SIG-M5 (cell line): ENCODE measurements at regions not wholly inside any gene's neighbourhood (a gene's known extent, or its start where the extent isn't known, plus 50 kb on each side); places are given as distances from the start of the nearest gene placed in this dataset.

ENCODE experiments used
- DNase-seq: peaks from one replicate; lab custom pipeline; 2025; lab: John Stamatoyannopoulos, UW

DNA sequence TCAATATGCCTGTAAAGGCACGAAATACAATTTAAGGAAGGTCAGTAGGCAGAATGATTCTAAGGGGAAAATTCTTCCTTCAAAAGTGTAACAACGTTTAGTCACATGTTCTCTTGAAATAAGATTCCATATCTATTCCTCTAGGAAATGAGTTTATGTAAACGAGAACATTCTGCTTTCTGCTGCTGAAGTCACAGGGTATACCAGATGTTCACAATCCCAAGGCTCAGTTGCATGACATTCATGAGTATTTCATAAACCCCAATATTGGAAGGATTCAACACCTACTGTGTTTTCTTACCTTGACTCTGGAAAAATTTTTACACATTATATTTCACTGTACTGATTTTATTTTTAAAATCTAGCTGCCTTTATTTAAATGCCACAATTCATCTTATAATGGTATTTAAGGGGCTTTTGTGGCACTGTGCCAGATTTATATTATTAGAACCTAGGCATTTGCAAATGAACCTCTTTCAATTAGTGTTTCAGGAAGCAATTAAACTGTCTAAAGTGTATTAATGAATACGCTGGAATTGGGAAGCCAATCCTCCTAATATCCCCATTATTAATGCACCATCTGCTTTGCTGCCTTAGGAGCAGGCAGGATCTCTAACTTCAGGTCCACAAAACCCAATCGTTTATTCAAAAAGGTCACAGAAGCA is 542.6 kb upstream of the KLHL29 start:
- DNase-seq, result no peak

DNA sequence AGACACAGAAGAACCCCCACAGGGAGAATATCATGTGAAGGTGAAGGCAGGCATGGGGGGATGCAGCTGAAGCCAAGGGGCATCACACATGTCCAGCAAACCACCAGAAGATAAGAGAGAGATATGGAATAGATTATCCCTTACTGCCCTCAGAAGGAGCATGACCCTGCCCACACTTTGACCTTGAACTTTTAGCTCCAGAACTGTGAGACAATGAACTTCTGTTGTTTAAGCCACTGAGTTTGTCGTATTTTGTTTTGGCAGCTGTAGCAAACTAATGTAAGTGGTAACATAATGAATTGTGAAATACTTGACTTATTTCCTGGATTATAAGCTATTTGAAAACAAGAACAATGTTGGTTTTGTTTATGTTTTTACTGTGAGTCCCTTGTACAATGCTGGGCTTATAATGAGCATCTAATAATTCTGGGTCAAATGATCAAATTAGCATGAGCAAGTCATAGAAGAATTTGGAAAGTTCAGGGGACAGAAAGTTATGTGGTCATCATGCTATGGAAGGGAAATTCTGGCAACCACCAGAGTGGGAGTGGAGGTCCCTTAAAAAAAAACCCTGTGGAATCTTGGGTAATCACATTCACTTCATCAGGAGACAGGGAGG is 541.0 kb upstream of the KLHL29 start:
- DNase-seq, result no peak

DNA sequence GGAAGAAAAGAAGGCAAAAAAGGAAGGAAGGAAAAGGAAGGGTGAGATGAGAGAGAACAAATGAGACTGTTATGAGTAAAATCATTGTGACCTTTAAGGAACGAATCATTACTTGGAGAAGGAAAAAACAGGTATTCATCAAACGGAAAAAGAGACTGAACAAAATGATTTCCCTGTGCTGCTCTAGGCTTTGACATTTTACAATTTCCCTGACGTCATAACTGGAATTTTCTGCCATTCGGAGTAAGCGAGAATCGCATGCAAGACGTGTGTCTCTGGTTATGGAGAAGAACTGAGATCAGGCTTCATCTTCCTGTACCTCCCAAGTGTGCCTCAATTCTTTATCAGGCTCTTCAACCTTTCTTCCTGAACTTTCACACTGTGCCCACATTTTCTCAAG is 534.7 kb upstream of the KLHL29 start:
- no peak for DNase-seq

DNA sequence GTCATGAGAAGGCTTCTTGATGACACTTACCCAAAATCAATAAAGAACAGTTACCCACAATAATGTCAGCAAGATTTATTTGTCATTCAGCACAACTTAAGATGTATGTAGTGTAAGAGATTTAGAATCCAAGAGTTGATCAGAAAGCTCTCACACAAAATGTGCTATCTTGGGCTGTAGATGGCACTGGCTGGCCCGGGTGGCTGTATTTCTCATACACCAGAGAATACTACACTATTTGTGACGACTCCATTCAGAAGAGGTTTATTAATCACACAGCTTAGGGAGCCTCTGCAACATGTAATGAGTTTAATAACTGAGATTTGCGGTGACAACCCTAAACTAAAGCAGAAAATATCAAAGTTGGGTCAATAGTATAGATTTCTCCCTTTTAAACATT is 530.4 kb upstream of the KLHL29 start:
- no peak for DNase-seq

DNA sequence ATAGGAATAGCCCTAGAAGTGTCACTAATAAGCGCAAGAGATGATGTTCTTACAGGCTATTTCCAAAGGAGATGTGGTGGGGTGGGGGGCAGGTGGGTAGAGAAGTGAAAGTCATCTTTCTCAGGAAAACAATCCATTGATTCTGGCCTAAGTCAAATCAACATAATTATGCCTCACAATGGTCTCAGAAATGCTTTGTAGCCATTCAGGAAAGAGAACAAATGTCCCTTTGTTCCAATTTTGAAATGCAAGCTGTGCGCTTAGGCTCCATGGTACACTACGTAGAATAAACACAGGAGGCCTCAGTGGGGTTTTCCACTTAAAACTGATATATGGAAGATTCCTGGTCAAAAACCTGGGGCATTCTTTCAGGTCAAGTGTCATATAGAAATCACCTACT is 529.9 kb upstream of the KLHL29 start:
- no peak for DNase-seq

DNA sequence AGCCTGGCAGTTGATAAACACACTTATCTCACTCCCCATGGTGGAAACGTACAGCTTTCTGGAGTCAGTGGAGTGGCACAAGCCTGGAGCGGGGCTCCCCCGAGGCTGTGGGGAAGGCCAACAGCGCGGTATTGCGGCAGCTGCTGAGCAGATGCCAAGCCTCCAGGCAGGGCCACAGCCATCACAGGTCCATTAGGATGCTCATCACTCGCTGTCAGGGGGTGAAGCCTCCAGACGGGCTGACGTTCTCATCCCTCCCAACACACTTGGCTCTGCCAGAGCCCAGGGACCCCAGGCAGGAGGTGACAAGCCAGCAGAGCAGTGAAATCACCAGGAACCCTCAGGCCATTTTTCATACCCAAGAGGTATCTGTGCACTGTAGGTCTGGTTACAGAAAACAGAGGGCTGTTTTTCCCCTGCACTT is 529.2 kb upstream of the KLHL29 start:
- DNase-seq, result no peak

DNA sequence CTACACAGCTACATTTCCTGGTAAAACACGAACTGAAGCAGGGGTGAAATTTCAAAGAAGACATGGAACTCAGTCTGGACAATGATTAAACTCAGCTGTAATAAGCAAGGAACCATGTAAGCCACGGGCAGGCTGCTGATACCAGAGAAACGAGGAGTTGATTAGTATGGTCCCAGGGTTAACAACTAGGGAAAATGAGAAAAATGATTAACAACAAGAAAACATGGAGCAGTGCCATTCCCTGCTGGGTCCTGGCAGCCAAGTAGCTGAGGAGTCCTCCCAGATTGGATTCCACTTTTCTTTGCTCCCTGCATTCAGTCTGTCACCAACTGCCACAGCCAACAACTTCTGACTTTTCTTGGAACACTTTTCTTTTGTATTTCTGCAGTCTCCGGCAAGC is 517.0 kb upstream of the KLHL29 start:
- no peak for DNase-seq

DNA sequence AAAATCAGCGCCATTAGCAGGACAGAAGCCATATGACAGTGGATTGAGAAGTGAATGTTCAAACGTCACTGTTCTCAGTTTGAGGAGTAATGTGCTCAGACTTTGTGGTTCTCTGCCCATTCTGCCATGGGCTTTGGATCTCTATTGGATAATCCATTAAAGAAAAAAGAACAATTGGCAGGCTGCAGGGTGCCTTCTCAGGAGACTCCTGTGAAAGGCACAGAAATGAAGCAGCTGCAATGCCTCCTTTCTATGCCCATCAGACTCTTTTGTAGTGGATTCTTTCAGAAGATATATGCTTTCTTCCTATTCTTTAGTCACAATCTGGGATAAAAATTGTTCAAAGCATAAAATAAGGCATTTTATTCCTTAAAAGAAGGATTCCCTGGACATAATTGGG is 506.9 kb upstream of the KLHL29 start:
- no peak for DNase-seq

DNA sequence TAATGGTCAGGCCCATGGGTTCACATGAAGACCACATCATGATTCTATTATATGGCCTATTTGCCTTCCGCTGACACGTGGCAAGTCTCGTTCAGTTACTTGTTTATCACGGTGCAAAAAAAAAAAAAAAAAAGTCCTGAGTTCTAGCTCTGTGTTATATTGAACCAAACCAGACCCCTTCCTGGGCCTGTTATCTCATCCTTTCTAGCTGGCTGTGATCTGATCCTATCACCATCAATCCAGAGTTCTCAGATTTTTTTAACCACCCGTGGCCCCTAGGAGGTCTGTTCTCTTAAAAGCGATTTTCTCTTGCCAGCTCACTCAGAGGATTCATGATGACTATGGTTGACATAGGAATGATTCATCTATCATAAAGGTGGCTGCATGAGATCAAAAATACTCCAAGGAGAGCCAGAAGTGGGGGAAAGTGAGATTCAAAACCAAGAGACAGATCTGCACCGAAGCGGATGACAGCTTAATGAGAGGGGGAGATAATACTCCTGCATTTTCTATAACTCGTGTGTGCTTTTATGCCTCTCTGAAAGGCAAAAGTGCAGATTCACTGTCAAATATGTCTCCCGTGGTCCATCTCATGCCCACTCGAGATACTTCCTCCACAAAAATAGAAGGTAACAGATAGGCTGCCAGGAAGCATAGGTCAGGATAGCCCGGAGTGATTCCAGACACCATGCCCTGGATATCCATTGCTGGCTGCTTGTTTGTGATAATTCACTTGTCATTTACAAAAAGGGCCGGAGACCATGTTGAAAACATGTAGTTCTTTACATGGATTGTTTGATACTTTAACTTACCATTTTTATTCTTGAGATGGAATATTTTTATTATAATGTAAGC is 505.7 kb upstream of the KLHL29 start:
- DNase-seq, result no peak

DNA sequence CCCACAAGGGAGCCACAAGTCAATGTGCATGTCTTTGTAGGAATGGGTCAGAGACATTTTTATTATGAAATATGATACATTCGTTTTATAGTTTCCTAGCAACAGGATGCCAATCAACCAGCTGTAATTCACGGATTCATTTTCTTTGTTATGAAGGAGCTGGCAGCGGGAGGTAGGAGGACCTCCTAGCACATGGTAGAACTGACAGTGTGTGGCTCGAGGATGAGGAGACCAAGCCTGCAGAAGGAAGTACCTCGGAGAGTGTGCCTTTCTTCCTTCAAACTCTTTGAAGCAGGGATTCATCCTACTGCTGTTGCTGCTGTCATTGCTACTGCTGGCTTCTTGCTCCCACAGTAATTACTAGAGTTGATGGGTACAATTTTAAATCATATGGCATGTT is 504.8 kb upstream of the KLHL29 start:
- no peak for DNase-seq

DNA sequence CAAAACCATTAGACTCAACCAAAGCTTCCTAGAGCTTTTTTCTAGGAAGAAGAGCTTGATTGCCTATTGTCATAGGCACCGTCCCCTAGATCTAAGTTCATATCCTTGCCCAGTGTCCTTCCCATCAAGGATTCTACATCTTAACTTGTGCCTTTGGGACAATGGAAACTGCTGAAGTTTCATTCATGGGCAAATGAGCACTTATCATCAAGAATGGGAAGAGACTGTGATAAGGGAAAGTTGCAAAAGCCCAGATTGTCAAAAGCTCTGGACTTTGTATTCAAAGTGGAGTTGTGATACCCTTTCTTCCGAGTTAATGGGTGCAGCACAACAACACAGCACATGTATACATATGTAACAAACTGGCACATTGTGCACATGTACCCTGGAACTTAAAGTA is 503.0 kb upstream of the KLHL29 start:
- DNase-seq, result no peak

DNA sequence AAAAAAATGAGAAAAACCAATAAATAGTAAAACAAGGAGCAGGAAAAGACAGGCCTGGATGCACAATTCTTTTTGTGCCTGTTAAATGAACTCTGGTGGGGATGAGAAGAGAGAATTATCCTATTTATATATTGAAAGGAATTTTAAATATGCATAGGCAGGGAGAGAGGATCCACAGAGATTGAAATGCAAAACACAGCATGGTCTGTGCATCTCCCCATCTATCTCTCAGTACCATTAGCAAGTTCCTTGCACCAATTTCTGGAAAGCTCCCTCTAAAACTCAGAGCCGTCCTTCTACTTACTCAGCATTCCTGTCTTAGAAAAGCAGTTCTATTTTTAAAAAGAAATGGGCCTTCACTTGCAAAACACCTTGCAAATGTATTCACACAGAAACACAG is 502.3 kb upstream of the KLHL29 start:
- DNase-seq, result no peak

DNA sequence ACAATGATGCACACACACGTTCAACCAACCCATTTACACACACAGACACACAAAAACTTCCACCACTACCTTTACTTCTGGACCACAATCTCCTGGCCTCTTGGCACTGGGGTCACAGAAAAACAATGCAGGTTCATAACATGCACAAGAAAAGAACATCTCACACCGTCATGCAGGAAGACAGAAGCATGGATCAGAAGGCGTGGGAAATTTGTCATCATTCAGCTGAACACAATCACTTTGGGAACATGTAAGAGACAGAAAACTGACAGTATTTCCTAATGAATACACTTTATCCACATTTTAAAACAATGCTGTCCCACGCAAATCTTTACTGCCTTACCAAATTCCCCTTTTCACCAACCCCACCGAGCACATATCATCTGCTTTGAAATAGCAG is 501.9 kb upstream of the KLHL29 start:
- DNase-seq, result no peak

DNA sequence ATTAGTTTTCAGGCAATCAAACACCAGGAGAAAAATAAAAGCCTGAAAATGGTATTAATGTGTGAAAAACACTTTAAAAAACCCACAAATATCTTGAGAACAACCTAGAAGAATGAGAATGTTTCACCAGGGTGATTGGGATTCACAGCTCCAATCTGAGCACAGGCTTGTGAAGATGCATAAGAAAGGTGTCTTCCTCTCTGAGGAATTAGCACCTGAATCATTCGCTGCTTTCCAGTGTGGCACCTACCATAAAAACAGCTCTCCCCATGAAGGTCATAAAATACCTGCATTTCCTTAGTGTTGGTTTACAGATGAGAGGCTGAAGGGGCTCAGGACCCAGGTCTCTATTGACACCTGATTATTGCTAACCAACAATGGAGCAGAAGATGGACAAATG is 499.7 kb upstream of the KLHL29 start:
- DNase-seq, result no peak

DNA sequence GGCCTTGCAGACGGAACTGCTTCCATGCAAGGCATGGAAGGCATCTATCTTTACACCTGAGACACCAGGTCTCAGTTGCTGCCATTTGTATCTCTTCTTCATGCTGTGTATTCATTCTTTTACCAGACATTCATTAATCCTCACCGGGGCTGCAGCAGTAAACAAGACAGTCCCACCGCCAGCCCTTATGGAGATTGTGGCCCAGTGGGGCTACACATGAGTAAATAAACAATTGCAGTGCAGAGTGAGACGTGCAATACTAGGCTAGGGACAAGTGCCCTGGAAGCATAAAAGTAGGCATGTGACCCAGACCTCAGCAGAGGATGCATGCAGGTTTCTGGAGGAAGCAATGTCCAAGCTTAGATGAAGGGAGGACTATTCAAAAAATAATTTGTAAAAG is 497.6 kb upstream of the KLHL29 start:
- no peak for DNase-seq

DNA sequence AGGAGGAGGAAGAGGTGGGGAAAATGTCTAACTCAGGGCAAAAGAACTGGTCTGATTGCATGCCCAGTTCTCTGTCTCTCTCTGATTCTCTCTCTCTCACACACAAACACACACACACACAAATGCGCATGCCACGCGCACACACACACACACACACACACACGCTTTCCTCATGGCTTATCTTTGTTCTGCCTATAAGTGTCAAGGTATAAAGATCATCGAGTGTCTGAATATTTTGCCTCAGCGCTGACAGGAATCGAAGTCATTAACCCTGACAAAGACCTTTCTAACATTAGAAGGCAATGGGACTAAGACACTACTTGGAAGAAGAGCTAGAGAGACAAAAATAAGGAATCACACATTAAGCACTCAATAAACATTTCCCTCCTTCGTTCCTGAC is 497.1 kb upstream of the KLHL29 start:
- DNase-seq, result no peak

DNA sequence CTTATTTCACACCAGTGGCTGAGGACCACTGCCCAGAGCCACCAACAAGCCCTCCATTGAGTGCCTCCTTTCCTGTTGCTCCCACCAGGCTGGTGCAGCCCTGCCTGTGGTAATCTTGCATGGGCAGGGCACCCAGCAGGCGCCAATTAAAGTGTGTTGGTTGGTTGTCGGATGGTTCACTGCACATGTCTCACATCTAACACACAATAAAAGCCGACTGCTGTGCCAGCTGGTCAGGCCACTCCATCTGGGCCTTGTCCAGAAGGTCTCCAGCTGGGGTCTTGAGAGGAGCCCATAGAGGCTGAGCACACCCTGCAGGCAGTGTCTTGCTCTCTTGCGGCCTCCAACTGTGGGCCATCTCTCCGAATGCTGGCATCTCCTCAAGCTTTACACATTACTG is 494.8 kb upstream of the KLHL29 start:
- DNase-seq, result no peak

DNA sequence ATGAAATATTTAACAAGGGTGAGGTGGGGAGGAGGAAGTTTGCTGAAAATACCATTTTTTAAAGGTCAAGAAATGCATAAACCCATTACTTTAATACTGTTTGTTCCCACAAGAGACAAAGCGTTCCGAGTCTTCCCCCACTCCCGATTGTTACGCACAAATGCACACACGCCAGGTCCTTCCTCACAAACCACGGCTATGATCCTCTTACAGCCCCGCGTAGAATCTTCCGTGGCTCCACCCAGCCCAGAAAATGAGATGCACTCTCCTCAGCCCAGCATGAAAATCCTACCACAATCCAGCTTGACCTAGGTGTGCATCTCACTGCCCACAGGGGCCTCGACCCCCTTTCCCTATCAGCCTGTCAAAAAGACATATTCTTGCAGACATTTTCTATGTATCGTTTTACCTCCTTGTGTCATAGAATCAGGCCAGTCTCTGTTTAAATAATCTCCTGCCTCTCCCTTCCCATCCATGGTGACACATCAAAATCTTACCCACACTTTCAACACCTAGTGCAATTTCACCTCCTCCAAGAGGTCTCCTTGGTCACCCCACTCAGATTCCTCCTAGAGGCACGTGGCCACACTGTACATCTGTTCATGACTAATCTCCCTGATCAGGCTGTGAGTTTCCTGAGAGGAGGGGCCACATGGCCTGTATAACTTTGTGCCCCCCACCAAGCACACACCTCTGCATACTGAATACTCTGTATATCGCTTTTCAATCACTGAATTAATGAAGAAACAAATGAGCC is 491.0 kb upstream of the KLHL29 start:
- DNase-seq, result no peak

DNA sequence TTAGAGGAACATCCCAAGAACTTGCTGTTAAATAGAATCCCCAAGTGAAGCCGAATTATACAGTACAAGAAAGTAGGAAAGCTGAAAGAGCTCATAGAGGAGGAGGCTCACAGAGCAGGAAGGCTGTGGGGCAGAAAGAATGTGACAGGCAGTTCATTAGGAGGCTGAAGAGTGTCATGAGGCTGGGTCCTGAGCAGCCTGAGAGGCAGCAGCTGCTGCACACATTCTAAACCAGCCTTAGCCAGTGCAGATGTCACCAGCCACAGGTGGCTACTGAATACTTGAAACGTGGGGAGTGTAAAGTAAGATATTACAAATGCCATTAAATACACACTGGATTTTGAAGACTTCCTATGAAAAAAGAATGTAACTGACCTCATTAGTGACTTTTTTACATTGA is 490.2 kb upstream of the KLHL29 start:
- no peak for DNase-seq

DNA sequence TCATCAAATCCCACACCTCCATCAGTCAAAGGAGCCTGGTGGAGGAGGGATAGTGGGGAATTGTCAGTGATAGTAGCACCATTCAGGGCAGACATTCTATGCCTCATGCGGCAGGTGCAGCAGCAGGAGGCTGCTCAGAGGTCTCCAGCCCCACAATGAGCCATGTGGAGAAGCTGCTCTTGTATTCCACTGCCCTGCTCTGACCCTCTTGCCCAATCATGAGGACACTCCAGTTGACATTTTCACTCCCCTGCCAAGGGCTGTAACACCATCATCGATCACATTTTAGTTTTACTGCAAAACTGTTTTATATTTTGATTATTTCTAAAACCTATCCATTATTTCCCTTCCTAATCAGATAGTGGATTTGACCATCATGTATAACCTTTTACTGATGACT is 487.6 kb upstream of the KLHL29 start:
- no peak for DNase-seq

DNA sequence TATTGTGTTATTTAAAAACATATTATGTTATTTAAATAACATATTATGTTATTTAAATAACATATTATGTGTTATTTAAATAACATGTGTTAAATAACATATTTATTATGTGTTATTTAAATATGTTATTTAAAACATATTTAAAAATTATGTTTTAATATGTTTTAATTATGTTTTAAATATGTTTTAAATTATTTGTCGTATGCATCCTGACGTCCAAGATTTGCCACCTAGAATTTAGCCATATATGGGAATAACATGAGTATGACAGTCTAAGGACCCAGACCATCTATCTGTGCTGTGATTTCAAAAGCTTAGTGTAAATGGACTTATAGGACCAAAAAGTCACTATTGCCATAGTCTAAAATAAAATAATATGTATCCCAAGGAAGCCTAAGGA is 484.3 kb upstream of the KLHL29 start:
- no peak for DNase-seq

DNA sequence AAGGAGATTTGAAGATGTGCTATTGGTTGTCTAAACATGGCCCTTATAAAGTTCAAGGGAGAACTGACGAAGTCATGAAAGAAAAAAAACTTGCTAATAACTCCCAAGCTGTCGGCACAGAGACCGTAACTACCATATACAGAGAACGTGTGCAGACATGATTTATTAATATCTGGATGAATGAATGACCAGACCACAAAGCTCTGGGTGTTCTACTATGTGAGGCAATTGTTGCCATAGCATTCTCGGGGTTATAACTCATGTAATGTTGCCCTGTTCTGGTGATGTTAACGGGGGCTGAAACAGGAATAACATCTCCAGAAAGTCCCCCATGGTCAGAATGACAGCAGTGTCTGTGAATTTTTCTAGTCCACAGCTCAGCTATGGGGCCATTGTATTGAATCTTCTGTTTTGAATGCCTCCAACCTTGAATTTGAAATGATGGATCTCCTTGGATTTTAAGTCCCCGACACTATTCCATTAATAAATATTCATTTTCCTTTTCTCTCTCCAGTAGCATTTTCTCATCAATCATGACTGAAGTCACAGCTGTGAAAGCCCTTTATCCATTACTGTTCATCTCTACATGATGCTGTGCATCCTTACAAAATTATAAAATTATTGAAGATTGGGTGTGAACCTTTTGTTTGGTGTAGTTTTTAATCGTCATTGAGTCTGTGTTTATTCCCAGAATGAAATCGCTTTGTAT is 483.4 kb upstream of the KLHL29 start:
- DNase-seq, result no peak
